Liver (tissue), 8 donors: ENCODE measurements at regions not wholly inside any gene's neighbourhood (a gene's known extent, or its start where the extent isn't known, plus 50 kb on each side); places are given as distances from the start of the nearest gene placed in this dataset.

Experiments
- DNase-seq: peaks from one replicate; pipeline ENCODE4 v3.0.0-alpha.2; 2017; ENCODE audit warnings: low spot score
- H3K27ac ChIP-seq, 2 donors: one replicate each; pipeline ENCODE4 v1.7.0; 2013; ENCODE audit warnings: inconsistent platforms in 2 of 2, low read length in 2 of 2, control low read depth in 1 of 2, low read depth in 1 of 2, mild to moderate bottlenecking in 1 of 2
- H3K27me3 ChIP-seq, 4 donors: one replicate each; pipeline versions ENCODE4 v1.6.1 to v1.7.0; 2013; ENCODE audit warnings: low read length in 3 of 4, inconsistent platforms in 1 of 4, mild to moderate bottlenecking in 1 of 4, moderate library complexity in 1 of 4; ENCODE audit not compliant: control insufficient read depth in 4 of 4, insufficient read depth in 4 of 4
- H3K36me3 ChIP-seq, 4 donors: one replicate each; pipeline versions ENCODE4 v1.6.1 to v1.7.0; 2013; ENCODE audit warnings: low read length in 3 of 4, mild to moderate bottlenecking in 3 of 4, low read depth in 1 of 4, moderate library complexity in 1 of 4; ENCODE audit not compliant: control insufficient read depth in 4 of 4, insufficient read depth in 3 of 4
- H3K4me1 ChIP-seq, 4 donors: one replicate each; pipeline versions ENCODE4 v1.6.1 to v1.7.0; 2013; ENCODE audit warnings: low read length in 3 of 4, mild to moderate bottlenecking in 3 of 4, moderate library complexity in 1 of 4; ENCODE audit not compliant: control insufficient read depth in 4 of 4, insufficient read depth in 4 of 4
- H3K4me3 ChIP-seq, 3 donors: one replicate each; pipeline versions ENCODE4 v1.6.1 to v1.7.0; 2013; ENCODE audit warnings: low read length in 3 of 3, control low read depth in 1 of 3, low read depth in 1 of 3, mild to moderate bottlenecking in 1 of 3
- H3K9ac ChIP-seq, 2 donors: one replicate each; pipeline ENCODE4 v1.7.0; 2013; ENCODE audit warnings: low read length in 2 of 2, mild to moderate bottlenecking in 2 of 2, moderate library complexity in 2 of 2, control low read depth in 1 of 2, low read depth in 1 of 2
- H3K9me3 ChIP-seq, 4 donors: one replicate each; pipeline versions ENCODE4 v1.6.1 to v1.7.0; 2013; ENCODE audit warnings: low read length in 3 of 4; ENCODE audit not compliant: control insufficient read depth in 4 of 4
- EGR1 ChIP-seq, 2 donors: IDR thresholded peaks; 2 replicates each; pipeline ENCODE4 v1.6.1; 2016 to 2018; ENCODE audit warnings: antibody characterized with exemption in 2 of 2, low read depth in 2 of 2
- FOXA1 ChIP-seq: IDR thresholded peaks from 2 replicates; pipeline ENCODE4 v1.6.1; 2016; ENCODE audit warnings: antibody characterized with exemption
- FOXA2 ChIP-seq: IDR thresholded peaks from 2 replicates; pipeline ENCODE4 v1.6.1; 2016; ENCODE audit warnings: antibody characterized with exemption
- GABPA ChIP-seq, 2 donors: IDR thresholded peaks in 1 of 2; conservative IDR thresholded peaks in 1 of 2; 2 replicates each; pipeline ENCODE4 v1.6.1; 2016; ENCODE audit warnings: antibody characterized with exemption in 2 of 2, mild to moderate bottlenecking in 1 of 2, moderate library complexity in 1 of 2
- HNF4A ChIP-seq, 2 donors: conservative IDR thresholded peaks; 2 replicates each; pipeline ENCODE4 v1.6.1; 2016; ENCODE audit warnings: antibody characterized with exemption in 2 of 2, mild to moderate bottlenecking in 2 of 2
- HNF4G ChIP-seq: IDR thresholded peaks from 2 replicates; pipeline ENCODE4 v1.6.1; 2016; ENCODE audit warnings: antibody characterized with exemption
- JUND ChIP-seq, 2 donors: IDR thresholded peaks; 2 replicates each; pipeline ENCODE4 v1.6.1; 2016; ENCODE audit warnings: antibody characterized with exemption in 2 of 2
- NR2F2 ChIP-seq: IDR thresholded peaks from 2 replicates; pipeline ENCODE4 v1.6.1; 2016; ENCODE audit warnings: antibody characterized with exemption
- RAD21 ChIP-seq, 2 donors: IDR thresholded peaks; 2 replicates each; pipeline ENCODE4 v1.6.1; 2016; ENCODE audit warnings: antibody characterized with exemption in 2 of 2, mild to moderate bottlenecking in 2 of 2
- RXRA ChIP-seq, 2 donors: IDR thresholded peaks; 2 replicates each; pipeline ENCODE4 v1.6.1; 2017 to 2018; ENCODE audit warnings: antibody characterized with exemption in 2 of 2, mild to moderate bottlenecking in 1 of 2
- SP1 ChIP-seq: IDR thresholded peaks from 2 replicates; pipeline ENCODE4 v1.6.1; 2018; ENCODE audit warnings: antibody characterized with exemption, mild to moderate bottlenecking
- TAF1 ChIP-seq: conservative IDR thresholded peaks from 2 replicates; pipeline ENCODE4 v1.6.1; 2016; ENCODE audit warnings: antibody characterized with exemption, mild to moderate bottlenecking
- YY1 ChIP-seq: IDR thresholded peaks from 2 replicates; pipeline ENCODE4 v1.6.1; 2016; ENCODE audit warnings: antibody characterized with exemption, mild to moderate bottlenecking
- WGBS: extraction: QIAGEN DNeasy Blood & Tissue Kit; methylation state at CpG from one replicate; pipeline ENCODE4 v1.1.7; 2013; 5-methylcytosine and 5-hydroxymethylcytosine counted together
- TF ChIP-seq, protein P1 (sequence below): fragments of 150-350 bp; IDR thresholded peaks from 2 replicates; pipeline ENCODE4 v1.5.1; 2017; ENCODE audit warnings: improper control_type of control experiment, low read depth, low read length; ENCODE audit not compliant: missing input control
- TF ChIP-seq, protein P2 (sequence below): IDR thresholded peaks from 2 replicates; pipeline ENCODE4 v1.6.1; 2016; ENCODE audit warnings: antibody characterized with exemption
- TF ChIP-seq, protein P3 (sequence below): IDR thresholded peaks from 2 replicates; pipeline ENCODE4 v1.6.1; 2016; ENCODE audit warnings: antibody characterized with exemption
- TF ChIP-seq, protein P4 (sequence below): IDR thresholded peaks from 2 replicates; pipeline ENCODE4 v1.6.1; 2016; ENCODE audit warnings: antibody characterized with exemption
- TF ChIP-seq, protein P5 (sequence below): IDR thresholded peaks from 2 replicates; pipeline ENCODE4 v1.6.1; 2016; ENCODE audit warnings: antibody characterized with exemption, mild to moderate bottlenecking
- donor health status: healthy.
- donor health status: healthy.
- donor health status: healthy.
- donor health status: healthy.
- donor health status: healthy.

DNA sequence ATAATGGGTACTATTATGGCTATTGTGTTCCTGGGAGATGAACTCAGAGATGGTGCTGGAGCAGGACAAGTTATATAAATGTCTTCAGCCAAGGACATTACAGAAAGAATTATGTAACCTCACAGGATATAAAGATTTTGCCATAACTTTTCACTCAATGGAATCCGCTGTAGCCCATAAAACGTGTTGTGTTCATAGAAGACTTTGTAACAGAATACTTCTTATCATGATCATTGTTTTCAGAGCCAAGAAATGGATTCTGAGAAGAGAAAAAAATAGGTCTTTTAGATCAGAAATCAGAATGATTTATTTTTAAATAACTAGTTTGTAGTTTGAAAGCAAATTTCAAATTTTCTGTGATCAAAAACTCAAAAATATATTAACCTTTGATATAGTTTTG is 441.0 kb upstream of the TENM3 start:
- WGBS: 71% methylated on average over 2 of the region's 2 CpGs
- no peak for TF ChIP-seq SP1
- no peak for TF ChIP-seq FOXA2
- TF ChIP-seq NR2F2: no peak
- TF ChIP-seq, protein P1, sequence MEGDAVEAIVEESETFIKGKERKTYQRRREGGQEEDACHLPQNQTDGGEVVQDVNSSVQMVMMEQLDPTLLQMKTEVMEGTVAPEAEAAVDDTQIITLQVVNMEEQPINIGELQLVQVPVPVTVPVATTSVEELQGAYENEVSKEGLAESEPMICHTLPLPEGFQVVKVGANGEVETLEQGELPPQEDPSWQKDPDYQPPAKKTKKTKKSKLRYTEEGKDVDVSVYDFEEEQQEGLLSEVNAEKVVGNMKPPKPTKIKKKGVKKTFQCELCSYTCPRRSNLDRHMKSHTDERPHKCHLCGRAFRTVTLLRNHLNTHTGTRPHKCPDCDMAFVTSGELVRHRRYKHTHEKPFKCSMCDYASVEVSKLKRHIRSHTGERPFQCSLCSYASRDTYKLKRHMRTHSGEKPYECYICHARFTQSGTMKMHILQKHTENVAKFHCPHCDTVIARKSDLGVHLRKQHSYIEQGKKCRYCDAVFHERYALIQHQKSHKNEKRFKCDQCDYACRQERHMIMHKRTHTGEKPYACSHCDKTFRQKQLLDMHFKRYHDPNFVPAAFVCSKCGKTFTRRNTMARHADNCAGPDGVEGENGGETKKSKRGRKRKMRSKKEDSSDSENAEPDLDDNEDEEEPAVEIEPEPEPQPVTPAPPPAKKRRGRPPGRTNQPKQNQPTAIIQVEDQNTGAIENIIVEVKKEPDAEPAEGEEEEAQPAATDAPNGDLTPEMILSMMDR: no peak
- TF ChIP-seq JUND (IDR thresholded peaks at IDR 0.05): no peak
- no peak for TF ChIP-seq TAF1
- TF ChIP-seq, protein P2, sequence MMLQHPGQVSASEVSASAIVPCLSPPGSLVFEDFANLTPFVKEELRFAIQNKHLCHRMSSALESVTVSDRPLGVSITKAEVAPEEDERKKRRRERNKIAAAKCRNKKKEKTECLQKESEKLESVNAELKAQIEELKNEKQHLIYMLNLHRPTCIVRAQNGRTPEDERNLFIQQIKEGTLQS: no peak
- TF ChIP-seq EGR1 (IDR thresholded peaks at IDR 0.05; ENCODE audit: low read depth in 2 of 2): no peak
- TF ChIP-seq, protein P3, sequence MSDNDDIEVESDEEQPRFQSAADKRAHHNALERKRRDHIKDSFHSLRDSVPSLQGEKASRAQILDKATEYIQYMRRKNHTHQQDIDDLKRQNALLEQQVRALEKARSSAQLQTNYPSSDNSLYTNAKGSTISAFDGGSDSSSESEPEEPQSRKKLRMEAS: no peak
- no peak for TF ChIP-seq FOXA1
- no peak for TF ChIP-seq RXRA (IDR thresholded peaks at IDR 0.05)
- TF ChIP-seq HNF4G: no peak
- no peak for TF ChIP-seq GABPA (IDR thresholded peaks at IDR 0.05 in 1 of 2, conservative IDR thresholded peaks at IDR 0.05 in 1 of 2)
- TF ChIP-seq, protein P4, sequence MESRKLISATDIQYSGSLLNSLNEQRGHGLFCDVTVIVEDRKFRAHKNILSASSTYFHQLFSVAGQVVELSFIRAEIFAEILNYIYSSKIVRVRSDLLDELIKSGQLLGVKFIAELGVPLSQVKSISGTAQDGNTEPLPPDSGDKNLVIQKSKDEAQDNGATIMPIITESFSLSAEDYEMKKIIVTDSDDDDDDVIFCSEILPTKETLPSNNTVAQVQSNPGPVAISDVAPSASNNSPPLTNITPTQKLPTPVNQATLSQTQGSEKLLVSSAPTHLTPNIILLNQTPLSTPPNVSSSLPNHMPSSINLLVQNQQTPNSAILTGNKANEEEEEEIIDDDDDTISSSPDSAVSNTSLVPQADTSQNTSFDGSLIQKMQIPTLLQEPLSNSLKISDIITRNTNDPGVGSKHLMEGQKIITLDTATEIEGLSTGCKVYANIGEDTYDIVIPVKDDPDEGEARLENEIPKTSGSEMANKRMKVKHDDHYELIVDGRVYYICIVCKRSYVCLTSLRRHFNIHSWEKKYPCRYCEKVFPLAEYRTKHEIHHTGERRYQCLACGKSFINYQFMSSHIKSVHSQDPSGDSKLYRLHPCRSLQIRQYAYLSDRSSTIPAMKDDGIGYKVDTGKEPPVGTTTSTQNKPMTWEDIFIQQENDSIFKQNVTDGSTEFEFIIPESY: no peak
- TF ChIP-seq YY1: no peak
- TF ChIP-seq, protein P5, sequence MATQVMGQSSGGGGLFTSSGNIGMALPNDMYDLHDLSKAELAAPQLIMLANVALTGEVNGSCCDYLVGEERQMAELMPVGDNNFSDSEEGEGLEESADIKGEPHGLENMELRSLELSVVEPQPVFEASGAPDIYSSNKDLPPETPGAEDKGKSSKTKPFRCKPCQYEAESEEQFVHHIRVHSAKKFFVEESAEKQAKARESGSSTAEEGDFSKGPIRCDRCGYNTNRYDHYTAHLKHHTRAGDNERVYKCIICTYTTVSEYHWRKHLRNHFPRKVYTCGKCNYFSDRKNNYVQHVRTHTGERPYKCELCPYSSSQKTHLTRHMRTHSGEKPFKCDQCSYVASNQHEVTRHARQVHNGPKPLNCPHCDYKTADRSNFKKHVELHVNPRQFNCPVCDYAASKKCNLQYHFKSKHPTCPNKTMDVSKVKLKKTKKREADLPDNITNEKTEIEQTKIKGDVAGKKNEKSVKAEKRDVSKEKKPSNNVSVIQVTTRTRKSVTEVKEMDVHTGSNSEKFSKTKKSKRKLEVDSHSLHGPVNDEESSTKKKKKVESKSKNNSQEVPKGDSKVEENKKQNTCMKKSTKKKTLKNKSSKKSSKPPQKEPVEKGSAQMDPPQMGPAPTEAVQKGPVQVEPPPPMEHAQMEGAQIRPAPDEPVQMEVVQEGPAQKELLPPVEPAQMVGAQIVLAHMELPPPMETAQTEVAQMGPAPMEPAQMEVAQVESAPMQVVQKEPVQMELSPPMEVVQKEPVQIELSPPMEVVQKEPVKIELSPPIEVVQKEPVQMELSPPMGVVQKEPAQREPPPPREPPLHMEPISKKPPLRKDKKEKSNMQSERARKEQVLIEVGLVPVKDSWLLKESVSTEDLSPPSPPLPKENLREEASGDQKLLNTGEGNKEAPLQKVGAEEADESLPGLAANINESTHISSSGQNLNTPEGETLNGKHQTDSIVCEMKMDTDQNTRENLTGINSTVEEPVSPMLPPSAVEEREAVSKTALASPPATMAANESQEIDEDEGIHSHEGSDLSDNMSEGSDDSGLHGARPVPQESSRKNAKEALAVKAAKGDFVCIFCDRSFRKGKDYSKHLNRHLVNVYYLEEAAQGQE: no peak
- TF ChIP-seq HNF4A (conservative IDR thresholded peaks at IDR 0.05): no peak
- TF ChIP-seq RAD21 (IDR thresholded peaks at IDR 0.05): no peak
- no peaks in the 10 kb centered on the region for H3K36me3 ChIP-seq

More for the DNA sequence above, 441.0 kb upstream of the TENM3 start:
- DNase-seq: no peak
- Histone ChIP-seq H3K4me1 (no peaks in the 10 kb centered on the region), H3K9ac (no peak overlapping the region), H3K27ac (no peak overlapping the region), H3K27me3 (no peaks in the 10 kb centered on the region), H3K9me3 (peaks cover 0 to 2% (median 0%) of the 10 kb centered on the region in 4 donors), H3K4me3 (no peak overlapping the region)
